B cell (primary cell): ENCODE measurements at regions not wholly inside any gene's neighbourhood (a gene's known extent, or its start where the extent isn't known, plus 50 kb on each side); places are given as distances from the start of the nearest gene placed in this dataset.

Source experiments
- ATAC-seq: fragments of 200-7000 bp; cut with Tn5 transposase; one replicate; pipeline ENCODE4 v1.10.0; 2021; ENCODE audit warnings: low read depth, mild to moderate bottlenecking, moderate number of reproducible peaks, moderate library complexity
- CTCF ChIA-PET: fragments of 350-600 bp; sonication (Branson Sonifier 250); formaldehyde crosslinking; loops from one replicate; lab custom pipeline; 2021; ENCODE audit warnings: antibody characterized with exemption, inconsistent platforms; lab: Charles Lee
- POLR2A ChIA-PET: fragments of 350-600 bp; sonication (Branson Sonifier 250); formaldehyde crosslinking; loops from one replicate; lab custom pipeline; 2021; ENCODE audit warnings: antibody characterized with exemption; lab: Charles Lee
- DNase-seq: peaks from one replicate; pipeline ENCODE4 v3.0.0; 2013
- H2AFZ ChIP-seq: 2 replicates; pipeline ENCODE4 v1.6.1; 2012; ENCODE audit warnings: mild to moderate bottlenecking, low read depth, low read length; ENCODE audit not compliant: insufficient read depth, poor library complexity, severe bottlenecking
- H3K27ac ChIP-seq, 2 donors: 1 replicate in 1 of 2; 2 replicates in 1 of 2; pipeline ENCODE4 v1.5.1; 2012 to 2013; ENCODE audit warnings: low read length in 2 of 2, mild to moderate bottlenecking in 2 of 2, moderate library complexity in 1 of 2
- H3K27me3 ChIP-seq, 4 experiments: fragments of 200-600 bp in 1 of 4; sonication (generic) in 1 of 4; replicated peaks in 1 of 4; 1 replicate in 2 of 4; 2 replicates in 2 of 4; pipeline versions ENCODE4 v1.6.1 to v1.7.0; 2013 to 2016; ENCODE audit warnings: low read length in 3 of 4, mild to moderate bottlenecking in 2 of 4, mixed read lengths in 1 of 4, moderate library complexity in 1 of 4; ENCODE audit not compliant: insufficient read depth in 4 of 4, control insufficient read depth in 3 of 4; ENCODE audit errors: control extremely low read depth in 1 of 4
- H3K36me3 ChIP-seq, 2 experiments: replicated peaks in 1 of 2; 1 replicate in 1 of 2; 2 replicates in 1 of 2; pipeline versions ENCODE4 v1.6.1 to v1.7.1; 2013; ENCODE audit warnings: low read length in 1 of 2; ENCODE audit not compliant: insufficient read depth in 2 of 2, control insufficient read depth in 1 of 2; ENCODE audit errors: control extremely low read depth in 1 of 2, extremely low read depth in 1 of 2
- H3K4me1 ChIP-seq, 2 donors: fragments of 200-600 bp in 1 of 2; sonication (generic) in 1 of 2; 1 replicate in 1 of 2; 2 replicates in 1 of 2; pipeline versions ENCODE4 v1.5.1 to v1.6.1; 2013 to 2017; ENCODE audit warnings: low read length in 2 of 2; ENCODE audit not compliant: control insufficient read depth in 2 of 2, insufficient read depth in 2 of 2
- H3K4me2 ChIP-seq: replicated peaks from 2 replicates; pipeline ENCODE3; 2012; ENCODE audit warnings: mild to moderate bottlenecking, low read depth, low read length; ENCODE audit not compliant: poor library complexity, severe bottlenecking
- H3K4me3 ChIP-seq, 5 experiments: fragments of 200-600 bp in 1 of 5; sonication (generic) in 1 of 5; 1 replicate in 3 of 5; 2 replicates in 2 of 5; pipeline versions ENCODE4 v1.5.1 to v1.7.0; 2011 to 2016; ENCODE audit warnings: low read length in 4 of 5, mild to moderate bottlenecking in 4 of 5, low read depth in 2 of 5, control low read depth in 1 of 5, moderate library complexity in 1 of 5; ENCODE audit not compliant: insufficient read depth in 1 of 5; ENCODE audit errors: control extremely low read depth in 1 of 5, extremely low read depth in 1 of 5
- H3K79me2 ChIP-seq: fragments of 200-600 bp; sonication (generic); one replicate; pipeline ENCODE4 v1.6.0; 2016; ENCODE audit warnings: low read length; ENCODE audit not compliant: control insufficient read depth, insufficient read depth
- H3K9ac ChIP-seq: fragments of 200-600 bp; sonication (generic); 2 replicates; pipeline ENCODE4 v1.6.1; 2017; ENCODE audit warnings: mild to moderate bottlenecking, low read length, moderate library complexity
- H3K9me3 ChIP-seq, 3 donors: one replicate each; pipeline versions ENCODE4 v1.6.1 to v1.7.1; 2013; ENCODE audit warnings: low read length in 2 of 3; ENCODE audit not compliant: control insufficient read depth in 2 of 3, insufficient read depth in 1 of 3; ENCODE audit errors: control extremely low read depth in 1 of 3
- H4K20me1 ChIP-seq: 2 replicates; pipeline ENCODE4 v1.6.0; 2012; ENCODE audit warnings: mild to moderate bottlenecking, low read length; ENCODE audit not compliant: insufficient read depth, control insufficient read depth, poor library complexity, severe bottlenecking
- H3K27ac Mint-ChIP-seq: one replicate; pipeline ENCODE4 v1.8.0; 2021; ENCODE audit warnings: mixed read lengths
- H3K27me3 Mint-ChIP-seq: one replicate; pipeline ENCODE4 v1.8.0; 2021; ENCODE audit warnings: mixed read lengths
- H3K4me1 Mint-ChIP-seq: one replicate; pipeline ENCODE4 v1.8.0; 2021; ENCODE audit warnings: mixed read lengths
- H3K4me3 Mint-ChIP-seq: one replicate; pipeline ENCODE4 v1.8.0; 2021; ENCODE audit warnings: mixed read lengths
- H3K9me3 Mint-ChIP-seq: one replicate; pipeline ENCODE4 v1.8.0; 2022; ENCODE audit warnings: mixed read lengths; ENCODE audit not compliant: insufficient read depth
- EZH2 ChIP-seq: IDR thresholded peaks from 2 replicates; pipeline ENCODE4 v1.6.1; 2012; ENCODE audit warnings: borderline replicate concordance, low read depth, mild to moderate bottlenecking, moderate library complexity, low read length; ENCODE audit not compliant: insufficient read depth, poor library complexity, severe bottlenecking
- WGBS: methylation state at CpG from one replicate; pipeline ENCODE4 v1.1.5; 2013; ENCODE audit warnings: missing lambda C conversion rate; ENCODE audit not compliant: insufficient coverage; 5-methylcytosine and 5-hydroxymethylcytosine counted together
- intact Hi-C: fragments of 100-400 bp; cut with micrococcal nuclease; formaldehyde crosslinking; loops from one replicate; pipeline ENCODE4 v1.10.0; 2022
- TF ChIP-seq, protein P1 (sequence below): fragments of 200-600 bp; IDR thresholded peaks from one replicate; pipeline ENCODE4 v1.8.0; 2022; ENCODE audit warnings: antibody characterized with exemption, mild to moderate bottlenecking

DNA sequence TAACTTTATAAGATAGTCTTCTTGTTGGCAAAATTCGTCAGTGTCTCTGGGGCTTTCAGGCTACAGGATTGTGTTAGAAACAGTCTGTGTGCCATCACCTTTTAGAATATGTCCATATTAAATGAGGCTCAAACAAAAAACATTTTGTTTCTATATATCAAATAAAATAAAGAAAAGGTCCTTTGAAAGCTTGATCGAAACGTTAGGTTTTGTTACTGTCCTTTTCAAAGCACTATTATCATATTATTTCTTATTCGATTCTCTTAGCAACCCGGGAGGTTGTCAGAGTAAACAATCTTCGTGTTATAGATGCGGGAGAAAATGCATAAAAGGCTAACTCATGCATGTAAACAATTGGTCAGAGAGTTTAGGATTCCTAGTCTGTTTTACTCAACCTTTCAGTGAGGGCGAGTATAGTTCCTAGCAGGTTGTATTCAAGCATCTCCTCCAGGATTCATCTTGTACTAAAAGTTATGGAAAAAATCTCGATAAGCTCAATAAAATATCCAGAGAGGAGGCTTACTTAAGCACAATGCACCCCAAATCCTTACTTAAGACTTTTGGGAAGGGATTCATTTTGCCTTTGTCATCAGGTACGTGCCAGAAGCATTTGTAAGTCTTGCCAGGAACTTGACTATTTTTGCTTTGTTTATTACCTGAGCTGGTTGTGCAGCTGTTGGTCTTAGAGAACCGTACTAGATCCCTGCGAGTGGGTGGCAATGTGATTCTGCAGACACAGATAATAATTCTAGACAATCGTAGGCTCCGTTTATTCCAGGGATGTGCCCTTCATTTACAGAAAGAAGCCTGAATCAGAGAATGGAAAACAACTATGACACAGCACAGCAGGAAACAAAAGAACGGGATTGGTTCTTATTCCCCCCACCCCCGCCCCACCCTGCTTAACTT, 159.6 kb upstream of the ZNF217 start:
- H3K27ac ChIP-seq = peak overlapping the region; percentile 75 to 87
- no peak overlapping the region for H3K4me2 ChIP-seq
- peaks cover 62 to 69% of the 10 kb centered on the region in 2 donors for H3K4me1 ChIP-seq
- H3K4me3 ChIP-seq = no peak overlapping the region
- H3K9ac ChIP-seq = no peak overlapping the region
- WGBS = 82% methylated on average over 2 of the region's 16 CpGs
- H4K20me1 ChIP-seq = no peaks in the 10 kb centered on the region
- TF ChIP-seq, protein P1, sequence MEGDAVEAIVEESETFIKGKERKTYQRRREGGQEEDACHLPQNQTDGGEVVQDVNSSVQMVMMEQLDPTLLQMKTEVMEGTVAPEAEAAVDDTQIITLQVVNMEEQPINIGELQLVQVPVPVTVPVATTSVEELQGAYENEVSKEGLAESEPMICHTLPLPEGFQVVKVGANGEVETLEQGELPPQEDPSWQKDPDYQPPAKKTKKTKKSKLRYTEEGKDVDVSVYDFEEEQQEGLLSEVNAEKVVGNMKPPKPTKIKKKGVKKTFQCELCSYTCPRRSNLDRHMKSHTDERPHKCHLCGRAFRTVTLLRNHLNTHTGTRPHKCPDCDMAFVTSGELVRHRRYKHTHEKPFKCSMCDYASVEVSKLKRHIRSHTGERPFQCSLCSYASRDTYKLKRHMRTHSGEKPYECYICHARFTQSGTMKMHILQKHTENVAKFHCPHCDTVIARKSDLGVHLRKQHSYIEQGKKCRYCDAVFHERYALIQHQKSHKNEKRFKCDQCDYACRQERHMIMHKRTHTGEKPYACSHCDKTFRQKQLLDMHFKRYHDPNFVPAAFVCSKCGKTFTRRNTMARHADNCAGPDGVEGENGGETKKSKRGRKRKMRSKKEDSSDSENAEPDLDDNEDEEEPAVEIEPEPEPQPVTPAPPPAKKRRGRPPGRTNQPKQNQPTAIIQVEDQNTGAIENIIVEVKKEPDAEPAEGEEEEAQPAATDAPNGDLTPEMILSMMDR = no peak
- no peak for TF ChIP-seq EZH2
- DNase-seq = no peak
- peak overlapping the region; percentile 83 for H3K27ac Mint-ChIP-seq
- no peaks in the 10 kb centered on the region for H3K27me3 Mint-ChIP-seq
- no peaks in the 10 kb centered on the region for H3K27me3 ChIP-seq
- POLR2A ChIA-PET = interaction anchor here (0.5 to 0.6 kb wide), 2 partner anchors 12 to 128 kb away, joined by 3 to 8 read pairs; no protein-coding TSS in a partner anchor
- no peaks in the 10 kb centered on the region for H3K79me2 ChIP-seq
- H3K4me1 Mint-ChIP-seq = peaks cover 64% of the 10 kb centered on the region
- H3K4me3 Mint-ChIP-seq = no peak overlapping the region
- H3K9me3 ChIP-seq = no peaks in the 10 kb centered on the region
- no peaks in the 10 kb centered on the region for H3K36me3 ChIP-seq
- no peak for ATAC-seq
- CTCF ChIA-PET = interaction anchor here (0.5 to 2.6 kb wide), 4 partner anchors 9 to 197 kb away, joined by 3 to 10 read pairs (median 4); no protein-coding TSS in a partner anchor
- intact Hi-C loops = loop anchor here (5.0 kb wide), 3 partner anchors 34 to 114 kb away; no protein-coding TSS in a partner anchor
- no peak overlapping the region for H2AFZ ChIP-seq
- no peaks in the 10 kb centered on the region for H3K9me3 Mint-ChIP-seq

DNA sequence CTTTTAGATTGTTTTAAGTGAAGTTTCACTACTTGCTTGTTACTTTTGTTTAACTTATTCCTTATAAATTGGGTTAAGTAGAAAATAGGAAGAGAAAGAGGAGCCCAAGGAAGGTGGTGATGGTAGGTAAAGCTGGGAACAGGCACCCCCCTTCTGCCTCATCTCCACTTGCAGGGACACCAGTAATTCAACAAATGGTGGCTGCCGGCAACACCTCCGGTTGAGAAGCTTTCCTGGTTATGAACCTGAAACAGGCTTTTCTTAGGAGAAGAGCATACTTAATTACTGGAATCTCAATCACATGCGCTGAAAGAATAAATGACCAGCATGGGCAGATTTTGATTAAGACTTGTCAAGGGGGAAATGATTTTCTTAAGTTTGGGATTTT, 158.9 kb upstream of the ZNF217 start:
- CTCF ChIA-PET = interaction anchor here (0.5 to 2.6 kb wide), 2 partner anchors 9 to 187 kb away, joined by 3 to 10 read pairs; no protein-coding TSS in a partner anchor
- H3K27me3 Mint-ChIP-seq = no peaks in the 10 kb centered on the region

More for the DNA sequence above, 158.9 kb upstream of the ZNF217 start:
- DNase-seq (no peak), ATAC-seq (no peak)
- Mint-ChIP-seq H3K4me1 (peaks cover 64% of the 10 kb centered on the region), H3K4me3 (no peak overlapping the region), H3K27ac (peak overlapping the region; percentile 83), H3K9me3 (no peaks in the 10 kb centered on the region)
- WGBS = no CpG with 5 or more reads among the region's 3 CpGs
- TF ChIP-seq, protein P1 = no peak
- TF ChIP-seq EZH2 = no peak
- Histone ChIP-seq H3K9me3 (no peaks in the 10 kb centered on the region), H3K4me2 (peak overlapping the region; percentile 57), H2AFZ (peak overlapping the region; percentile 11), H3K79me2 (no peaks in the 10 kb centered on the region), H3K4me3 (no peak overlapping the region), H3K27ac (peak overlapping the region; percentile 75 to 87), H3K27me3 (no peaks in the 10 kb centered on the region), H3K9ac (no peak overlapping the region), H4K20me1 (no peaks in the 10 kb centered on the region), H3K36me3 (no peaks in the 10 kb centered on the region), H3K4me1 (peaks cover 64 to 71% of the 10 kb centered on the region in 2 donors)
- POLR2A ChIA-PET = interaction anchor here (0.6 kb wide), 1 partner anchor 129 kb away, joined by 8 read pairs; no protein-coding TSS in a partner anchor
- intact Hi-C loops = loop anchor here (5.0 kb wide), 3 partner anchors 35 to 115 kb away; no protein-coding TSS in a partner anchor
